OCI-LY7 (cell line): ENCODE measurements at regions not wholly inside any gene's neighbourhood (a gene's known extent, or its start where the extent isn't known, plus 50 kb on each side); places are given as distances from the start of the nearest gene placed in this dataset.

ENCODE experiments used
- BruUV-seq: library from RNA; stranded (reverse); fragments of 400-500 nt; replicated peaks from 2 replicates; lab custom pipeline; 2021; lab: Mats Ljungman, UMichigan
- CTCF ChIA-PET: fragments of 300-600 bp; sonication (Branson Sonifier 250); formaldehyde crosslinking; loops from one replicate; lab custom pipeline; 2022; ENCODE audit warnings: antibody characterized with exemption; ENCODE audit not compliant: unreplicated experiment; lab: Charles Lee
- POLR2A ChIA-PET: fragments of 300-600 bp; sonication (Branson Sonifier 250); formaldehyde crosslinking; loops from one replicate; lab custom pipeline; 2022; ENCODE audit warnings: antibody characterized with exemption; lab: Charles Lee
- DNase-seq: peaks from one replicate; pipeline ENCODE4 v3.0.0-alpha.2; 2015; ENCODE audit warnings: low spot score
- H2AFZ ChIP-seq: fragments of 200-600 bp; sonication (generic), shearing (Covaris generic); 2 replicates; pipeline ENCODE4 v1.6.1; 2014; ENCODE audit warnings: mild to moderate bottlenecking, antibody characterized with exemption, low read length, moderate library complexity
- H3K27ac ChIP-seq: fragments of 200-600 bp; sonication (generic); 2 replicates; pipeline ENCODE4 v1.5.1; 2014; ENCODE audit warnings: mixed run types, low read depth, mild to moderate bottlenecking, moderate library complexity, low read length, inconsistent platforms; ENCODE audit not compliant: poor library complexity, severe bottlenecking
- H3K36me3 ChIP-seq: fragments of 200-600 bp; sonication (generic); 2 replicates; pipeline ENCODE4 v1.6.1; 2014; ENCODE audit warnings: mild to moderate bottlenecking, antibody characterized with exemption, low read length, moderate library complexity, mixed read lengths; ENCODE audit not compliant: insufficient read depth
- H3K4me1 ChIP-seq: fragments of 200-600 bp; sonication (generic); 2 replicates; pipeline ENCODE4 v1.5.1; 2014; ENCODE audit warnings: mild to moderate bottlenecking, low read length; ENCODE audit not compliant: insufficient read depth, poor library complexity, severe bottlenecking
- H3K4me2 ChIP-seq: fragments of 200-600 bp; sonication (generic); 2 replicates; pipeline ENCODE4 v1.6.1; 2014; ENCODE audit warnings: mild to moderate bottlenecking, low read length
- H3K4me3 ChIP-seq: fragments of 200-600 bp; sonication (generic); 2 replicates; pipeline ENCODE4 v1.5.1; 2014; ENCODE audit warnings: mild to moderate bottlenecking, low read depth, low read length; ENCODE audit not compliant: poor library complexity, severe bottlenecking
- H3K79me2 ChIP-seq: fragments of 200-600 bp; sonication (generic); 2 replicates; pipeline ENCODE4 v1.6.1; 2016; ENCODE audit warnings: low read depth, mild to moderate bottlenecking, low read length, moderate library complexity, mixed read lengths; ENCODE audit not compliant: insufficient read depth
- H3K9me2 ChIP-seq: fragments of 200-600 bp; sonication (generic); 2 replicates; pipeline ENCODE4 v1.6.1; 2016; ENCODE audit warnings: mild to moderate bottlenecking, low read length, mixed read lengths; ENCODE audit not compliant: insufficient read depth
- H3K9me3 ChIP-seq: fragments of 200-600 bp; sonication (generic); 2 replicates; pipeline ENCODE4 v1.6.1; 2014; ENCODE audit warnings: mild to moderate bottlenecking, mixed run types, low read length, mixed read lengths
- H4K20me1 ChIP-seq: fragments of 200-600 bp; sonication (generic); 2 replicates; pipeline ENCODE4 v1.6.1; 2014; ENCODE audit warnings: mild to moderate bottlenecking, antibody characterized with exemption, low read length, moderate library complexity, mixed read lengths; ENCODE audit not compliant: insufficient read depth
- CTCF ChIP-seq: fragments of 200-600 bp; sonication (generic); conservative IDR thresholded peaks from 2 replicates; pipeline ENCODE4 v1.5.1; 2014; ENCODE audit warnings: mild to moderate bottlenecking, antibody characterized with exemption, low read length, moderate library complexity, mixed read lengths
- EZH2phosphoT487 ChIP-seq: fragments of 200-600 bp; sonication (generic); IDR thresholded peaks from 2 replicates; pipeline ENCODE4 v1.6.1; 2018; ENCODE audit warnings: low read depth, borderline replicate concordance, mild to moderate bottlenecking, mixed run types, antibody characterized with exemption, low read length, moderate library complexity, mixed read lengths
- intact Hi-C: fragments of 100-400 bp; cut with micrococcal nuclease; formaldehyde crosslinking; loops from one replicate; pipeline ENCODE4 v1.10.0; 2022; ENCODE audit not compliant: unreplicated experiment

DNA sequence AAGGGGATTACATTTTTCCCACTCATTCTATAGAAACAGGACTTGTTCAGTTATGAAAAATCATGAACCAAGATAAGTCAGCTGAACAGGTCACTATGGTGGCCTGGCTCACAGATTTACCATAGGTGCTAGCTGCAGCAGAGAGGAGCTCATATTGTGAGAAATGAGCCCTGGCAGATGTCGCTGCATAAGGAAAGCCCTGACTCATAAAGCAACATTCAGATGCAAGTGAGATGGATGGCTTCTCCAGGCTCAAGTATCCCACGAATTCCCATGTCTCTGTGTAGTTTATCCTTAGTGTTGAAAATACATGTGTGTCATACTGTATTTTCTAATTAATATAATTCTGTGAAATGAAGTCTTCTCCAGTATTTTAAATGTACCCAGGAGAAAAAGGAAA, 115.0 kb upstream of the LHCGR start:
- CTCF ChIA-PET = no interaction called here
- no TSS peak for BruUV-seq

GRCh38 chr2:48865704-48866103, 110.2 kb upstream of the LHCGR start:
- H3K9me3 ChIP-seq = no peaks in the 10 kb centered on the region
- TF ChIP-seq CTCF (no peak), EZH2phosphoT487 (no peak)
- no peaks in the 10 kb centered on the region for H3K79me2 ChIP-seq
- no peaks in the 10 kb centered on the region for H3K9me2 ChIP-seq
- no peaks in the 10 kb centered on the region for H4K20me1 ChIP-seq
- H3K4me1 ChIP-seq = no peaks in the 10 kb centered on the region
- H2AFZ ChIP-seq = no peak overlapping the region
- BruUV-seq = no TSS peak
- H3K36me3 ChIP-seq = no peaks in the 10 kb centered on the region
- intact Hi-C loops = no loop called here
- H3K4me2 ChIP-seq = no peak overlapping the region
- DNase-seq = no peak
- no peak overlapping the region for H3K4me3 ChIP-seq
- POLR2A ChIA-PET = no interaction called here
- H3K27ac ChIP-seq = no peak overlapping the region
- CTCF ChIA-PET = no interaction called here

More for the DNA sequence above, 115.0 kb upstream of the LHCGR start:
- H3K4me2 ChIP-seq = no peak overlapping the region
- no peak overlapping the region for H2AFZ ChIP-seq
- no peaks in the 10 kb centered on the region for H3K9me2 ChIP-seq
- TF ChIP-seq CTCF (no peak), EZH2phosphoT487 (no peak)
- H3K27ac ChIP-seq = no peak overlapping the region
- no peaks in the 10 kb centered on the region for H3K9me3 ChIP-seq
- H3K4me3 ChIP-seq = no peak overlapping the region
- no peaks in the 10 kb centered on the region for H3K4me1 ChIP-seq
- no peaks in the 10 kb centered on the region for H3K79me2 ChIP-seq
- H4K20me1 ChIP-seq = no peaks in the 10 kb centered on the region
- intact Hi-C loops = no loop called here
- POLR2A ChIA-PET = no interaction called here
- H3K36me3 ChIP-seq = no peaks in the 10 kb centered on the region
- DNase-seq = no peak

DNA sequence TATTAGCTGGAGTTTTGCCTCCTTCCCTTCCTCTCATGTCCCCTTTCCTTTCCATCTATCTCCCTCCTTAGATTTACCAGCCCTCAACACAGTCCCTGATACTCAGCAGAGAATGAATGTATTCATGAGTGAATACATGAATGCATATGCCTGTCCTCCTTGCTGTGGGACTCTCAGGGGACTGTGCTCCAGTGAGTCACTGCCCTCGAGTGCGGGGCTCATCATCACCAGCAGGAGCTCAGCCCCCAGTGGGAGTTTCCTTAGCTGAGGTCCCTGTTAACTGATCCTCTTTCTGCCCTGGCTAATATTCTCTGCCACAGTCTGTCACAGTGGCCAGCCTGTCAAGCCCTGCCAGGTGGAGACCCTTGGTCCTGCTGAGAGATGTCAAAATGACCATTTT, 104.9 kb upstream of the LHCGR start:
- H2AFZ ChIP-seq = no peak overlapping the region
- BruUV-seq = no TSS peak

More for the DNA sequence above, 104.9 kb upstream of the LHCGR start:
- Histone ChIP-seq H3K9me2 (no peaks in the 10 kb centered on the region), H3K4me3 (no peak overlapping the region), H3K27ac (no peak overlapping the region), H3K36me3 (no peaks in the 10 kb centered on the region), H3K79me2 (no peaks in the 10 kb centered on the region), H4K20me1 (no peaks in the 10 kb centered on the region), H3K9me3 (no peaks in the 10 kb centered on the region), H3K4me1 (no peaks in the 10 kb centered on the region), H3K4me2 (no peak overlapping the region)
- TF ChIP-seq CTCF = no peak
- TF ChIP-seq EZH2phosphoT487 = no peak
- intact Hi-C loops = no loop called here
- DNase-seq = no peak
- POLR2A ChIA-PET = no interaction called here
- CTCF ChIA-PET = no interaction called here
